ENCODE measurements at regions not wholly inside any gene's neighbourhood (a gene's known extent, or its start where the extent isn't known, plus 50 kb on each side); places are given as distances from the start of the nearest gene placed in this dataset.

DNA sequence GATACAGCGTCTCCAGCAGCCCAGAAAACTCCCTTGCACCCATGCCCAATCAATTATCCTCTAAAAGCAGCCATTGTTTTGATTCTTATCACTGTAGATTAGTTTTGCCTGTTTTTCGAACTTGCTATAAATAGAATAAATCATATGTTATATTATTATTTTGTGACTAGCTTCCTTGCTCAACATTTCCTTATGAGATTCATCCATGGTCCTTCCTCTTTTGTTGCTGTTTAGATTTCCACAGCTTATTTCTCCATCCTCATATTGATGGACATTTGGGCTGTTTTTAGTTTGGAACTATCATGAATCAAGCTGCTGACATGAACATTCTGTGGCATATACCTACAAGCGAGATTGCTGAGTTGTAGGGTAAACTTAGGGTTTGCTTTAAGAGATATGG lies 595.3 kb downstream of the BCOR start:
- peaks cover 12% of the 10 kb centered on the region for H3K27me3 Mint-ChIP-seq (ENCODE audit: insufficient read depth, unreplicated experiment)
- no TSS peak for BruUV-seq (replicated peaks)
- no peaks in the 10 kb centered on the region for H3K27me3 ChIP-seq (replicated peaks; ENCODE audit: control insufficient read depth, insufficient read depth, low read length)
- H3K27ac Mint-ChIP-seq (ENCODE audit: unreplicated experiment), result no peak overlapping the region
- H3K9me3 Mint-ChIP-seq (ENCODE audit: unreplicated experiment), result no peaks in the 10 kb centered on the region
- no peak for DNase-seq
- H3K4me1 Mint-ChIP-seq (ENCODE audit: low read depth, unreplicated experiment), result no peaks in the 10 kb centered on the region
- H3K4me3 ChIP-seq (ENCODE audit: low read depth, low read length), result no peak overlapping the region
- POLR2A ChIA-PET, result no interaction called here
- CTCF ChIA-PET, result no interaction called here
- no peaks in the 10 kb centered on the region for H3K9me3 ChIP-seq
- intact Hi-C loops (cut with micrococcal nuclease; ENCODE audit: unreplicated experiment), result no loop called here
- TF ChIP-seq, protein P1, sequence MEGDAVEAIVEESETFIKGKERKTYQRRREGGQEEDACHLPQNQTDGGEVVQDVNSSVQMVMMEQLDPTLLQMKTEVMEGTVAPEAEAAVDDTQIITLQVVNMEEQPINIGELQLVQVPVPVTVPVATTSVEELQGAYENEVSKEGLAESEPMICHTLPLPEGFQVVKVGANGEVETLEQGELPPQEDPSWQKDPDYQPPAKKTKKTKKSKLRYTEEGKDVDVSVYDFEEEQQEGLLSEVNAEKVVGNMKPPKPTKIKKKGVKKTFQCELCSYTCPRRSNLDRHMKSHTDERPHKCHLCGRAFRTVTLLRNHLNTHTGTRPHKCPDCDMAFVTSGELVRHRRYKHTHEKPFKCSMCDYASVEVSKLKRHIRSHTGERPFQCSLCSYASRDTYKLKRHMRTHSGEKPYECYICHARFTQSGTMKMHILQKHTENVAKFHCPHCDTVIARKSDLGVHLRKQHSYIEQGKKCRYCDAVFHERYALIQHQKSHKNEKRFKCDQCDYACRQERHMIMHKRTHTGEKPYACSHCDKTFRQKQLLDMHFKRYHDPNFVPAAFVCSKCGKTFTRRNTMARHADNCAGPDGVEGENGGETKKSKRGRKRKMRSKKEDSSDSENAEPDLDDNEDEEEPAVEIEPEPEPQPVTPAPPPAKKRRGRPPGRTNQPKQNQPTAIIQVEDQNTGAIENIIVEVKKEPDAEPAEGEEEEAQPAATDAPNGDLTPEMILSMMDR (IDR thresholded peaks at IDR 0.05; ENCODE audit: insufficient read depth in 1 of 2, low read depth in 1 of 2, low read length in 1 of 2, severe bottlenecking in 1 of 2, unreplicated experiment in 1 of 2), result no peak
- H3K4me3 Mint-ChIP-seq (ENCODE audit: unreplicated experiment), result no peak overlapping the region
- no peaks in the 10 kb centered on the region for H3K4me1 ChIP-seq
- H3K36me3 ChIP-seq (ENCODE audit: control insufficient read depth, insufficient read depth, low read length), result no peaks in the 10 kb centered on the region
- H3K36me3 Mint-ChIP-seq (ENCODE audit: insufficient read depth, unreplicated experiment), result no peaks in the 10 kb centered on the region

DNA sequence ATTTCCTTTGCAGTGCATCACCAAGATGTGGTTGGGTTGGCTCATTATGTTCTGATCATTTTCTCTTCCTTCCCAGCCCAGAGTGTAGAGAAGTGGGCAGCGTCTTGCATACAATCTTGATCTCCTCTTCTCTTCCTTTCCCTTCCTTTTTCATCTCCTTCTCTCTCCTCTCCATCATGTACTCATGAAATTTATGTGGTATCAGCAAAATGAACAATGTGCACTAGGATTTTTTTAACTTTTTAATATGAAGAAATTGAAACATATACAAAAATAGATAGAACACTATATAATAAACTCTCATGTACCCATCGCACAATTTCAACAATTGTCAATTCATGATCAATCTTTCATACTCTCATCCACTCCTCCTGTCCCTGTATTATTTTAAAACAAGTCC lies 593.5 kb downstream of the BCOR start:
- intact Hi-C loops (cut with micrococcal nuclease; ENCODE audit: unreplicated experiment), result no loop called here
- Histone ChIP-seq H3K27me3 (replicated peaks; ENCODE audit: control insufficient read depth, insufficient read depth, low read length) (no peaks in the 10 kb centered on the region), H3K4me3 (ENCODE audit: low read depth, low read length) (no peak overlapping the region), H3K36me3 (ENCODE audit: control insufficient read depth, insufficient read depth, low read length) (no peaks in the 10 kb centered on the region), H3K4me1 (no peaks in the 10 kb centered on the region), H3K9me3 (no peaks in the 10 kb centered on the region)
- POLR2A ChIA-PET, result no interaction called here
- Mint-ChIP-seq H3K27me3 (ENCODE audit: insufficient read depth, unreplicated experiment) (peaks cover 10% of the 10 kb centered on the region), H3K4me3 (ENCODE audit: unreplicated experiment) (no peak overlapping the region), H3K27ac (ENCODE audit: unreplicated experiment) (no peak overlapping the region), H3K9me3 (ENCODE audit: unreplicated experiment) (no peaks in the 10 kb centered on the region), H3K36me3 (ENCODE audit: insufficient read depth, unreplicated experiment) (no peaks in the 10 kb centered on the region), H3K4me1 (ENCODE audit: low read depth, unreplicated experiment) (no peaks in the 10 kb centered on the region)
- no TSS peak for BruUV-seq (replicated peaks)
- CTCF ChIA-PET, result no interaction called here
- TF ChIP-seq, protein P1 (IDR thresholded peaks at IDR 0.05; ENCODE audit: insufficient read depth in 1 of 2, low read depth in 1 of 2, low read length in 1 of 2, severe bottlenecking in 1 of 2, unreplicated experiment in 1 of 2), result no peak
- DNase-seq, result no peak

DNA sequence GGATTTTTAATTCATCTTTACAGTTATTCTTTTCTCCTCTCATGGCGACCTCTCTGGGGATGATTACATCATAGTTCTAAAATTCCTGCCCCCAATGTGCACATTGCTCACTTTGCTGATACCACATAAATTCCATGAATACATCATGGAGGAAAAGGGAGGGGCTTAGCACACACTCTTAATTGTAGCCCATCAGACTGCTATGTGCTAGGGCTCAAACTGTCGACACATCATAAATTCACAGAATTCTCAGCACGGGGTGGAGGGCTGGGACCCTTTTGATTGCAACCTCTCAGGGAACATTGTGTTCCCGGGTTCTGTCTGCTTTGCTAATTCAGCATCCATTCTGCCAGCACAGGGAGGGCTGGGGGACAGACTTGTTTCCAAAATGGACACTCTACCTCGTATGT lies 592.9 kb downstream of the BCOR start:
- H3K4me1 ChIP-seq, result no peaks in the 10 kb centered on the region
- H3K36me3 ChIP-seq (ENCODE audit: control insufficient read depth, insufficient read depth, low read length), result no peaks in the 10 kb centered on the region
- Mint-ChIP-seq H3K4me3 (ENCODE audit: unreplicated experiment) (no peak overlapping the region), H3K9me3 (ENCODE audit: unreplicated experiment) (no peaks in the 10 kb centered on the region), H3K27ac (ENCODE audit: unreplicated experiment) (no peak overlapping the region), H3K4me1 (ENCODE audit: low read depth, unreplicated experiment) (no peaks in the 10 kb centered on the region), H3K27me3 (ENCODE audit: insufficient read depth, unreplicated experiment) (peaks cover 10% of the 10 kb centered on the region), H3K36me3 (ENCODE audit: insufficient read depth, unreplicated experiment) (no peaks in the 10 kb centered on the region)
- POLR2A ChIA-PET, result no interaction called here
- CTCF ChIA-PET, result no interaction called here
- no peak for DNase-seq
- no peak overlapping the region for H3K4me3 ChIP-seq (ENCODE audit: low read depth, low read length)
- intact Hi-C loops (cut with micrococcal nuclease; ENCODE audit: unreplicated experiment), result no loop called here
- no peaks in the 10 kb centered on the region for H3K27me3 ChIP-seq (replicated peaks; ENCODE audit: control insufficient read depth, insufficient read depth, low read length)
- TF ChIP-seq, protein P1 (IDR thresholded peaks at IDR 0.05; ENCODE audit: insufficient read depth in 1 of 2, low read depth in 1 of 2, low read length in 1 of 2, severe bottlenecking in 1 of 2, unreplicated experiment in 1 of 2), result no peak
- BruUV-seq (replicated peaks), result no TSS peak
- H3K9me3 ChIP-seq, result no peaks in the 10 kb centered on the region

Data from Caco-2 (cell line).